A673 (cell line): ENCODE measurements at regions not wholly inside any gene's neighbourhood (a gene's known extent, or its start where the extent isn't known, plus 50 kb on each side); places are given as distances from the start of the nearest gene placed in this dataset.

Source experiments
- BruUV-seq: library from RNA; stranded (reverse); fragments of 400-500 nt; replicated peaks from 2 replicates; lab custom pipeline; 2021; lab: Mats Ljungman, UMichigan
- CTCF ChIA-PET: fragments of 300-600 bp; sonication (Branson Sonifier 250); formaldehyde crosslinking; loops from one replicate; lab custom pipeline; 2022; ENCODE audit warnings: antibody characterized with exemption; lab: Charles Lee
- POLR2A ChIA-PET: fragments of 300-600 bp; sonication (Branson Sonifier 250); formaldehyde crosslinking; loops from one replicate; lab custom pipeline; 2022; ENCODE audit warnings: antibody characterized with exemption; ENCODE audit not compliant: low non-redundant PET; lab: Charles Lee
- DNase-seq: peaks from one replicate; pipeline ENCODE4 v3.0.0-alpha.2; 2015; ENCODE audit warnings: low spot score
- H3K27ac ChIP-seq: fragments of 200-600 bp; sonication (generic); 2 replicates; pipeline ENCODE4 v1.5.1; 2016; ENCODE audit warnings: mixed run types, low read depth, mild to moderate bottlenecking, mixed read lengths, antibody characterized with exemption, low read length; ENCODE audit not compliant: poor library complexity, severe bottlenecking
- H3K27me3 ChIP-seq: fragments of 200-600 bp; sonication (generic); replicated peaks from 2 replicates; pipeline ENCODE4 v1.6.1; 2017; ENCODE audit warnings: mixed run types, low read depth, mild to moderate bottlenecking, mixed read lengths, antibody characterized with exemption, low read length; ENCODE audit not compliant: insufficient read depth, poor library complexity
- H3K36me3 ChIP-seq: fragments of 200-600 bp; sonication (generic); 2 replicates; pipeline ENCODE4 v1.6.1; 2016; ENCODE audit warnings: mixed run types, mild to moderate bottlenecking, mixed read lengths, antibody characterized with exemption, low read length; ENCODE audit not compliant: insufficient read depth, poor library complexity, severe bottlenecking
- H3K4me1 ChIP-seq: fragments of 200-600 bp; sonication (generic); 2 replicates; pipeline ENCODE4 v1.6.1; 2017; ENCODE audit warnings: mixed run types, mild to moderate bottlenecking, mixed read lengths, antibody characterized with exemption, low read length; ENCODE audit not compliant: insufficient read depth, poor library complexity, severe bottlenecking
- H3K4me3 ChIP-seq: fragments of 200-600 bp; sonication (generic); 2 replicates; pipeline ENCODE4 v1.5.1; 2016; ENCODE audit warnings: low read depth, mixed run types, mild to moderate bottlenecking, mixed read lengths, low read length; ENCODE audit not compliant: poor library complexity, severe bottlenecking
- H3K9me3 ChIP-seq: fragments of 200-600 bp; sonication (generic); 2 replicates; pipeline ENCODE4 v1.6.1; 2016; ENCODE audit warnings: mixed run types, low read depth, mild to moderate bottlenecking, mixed read lengths, antibody characterized with exemption, low read length; ENCODE audit not compliant: poor library complexity, severe bottlenecking
- EZH2 ChIP-seq: fragments of 200-600 bp; sonication (generic); IDR thresholded peaks from 2 replicates; pipeline ENCODE4 v1.6.1; 2017; ENCODE audit warnings: borderline replicate concordance, low read depth, mild to moderate bottlenecking, mixed read lengths, antibody characterized with exemption, low read length; ENCODE audit not compliant: poor library complexity, severe bottlenecking
- intact Hi-C: fragments of 100-400 bp; cut with micrococcal nuclease; formaldehyde crosslinking; loops from one replicate; pipeline ENCODE4 v1.10.0; 2022; ENCODE audit not compliant: unreplicated experiment
- TF ChIP-seq, protein P1 (sequence below): fragments of 300-800, 200-600 bp; sonication (generic); conservative IDR thresholded peaks from 2 replicates; pipeline ENCODE4 v1.5.1; 2017; ENCODE audit warnings: low read depth, mild to moderate bottlenecking, antibody characterized with exemption, low read length, moderate library complexity, mixed read lengths

DNA sequence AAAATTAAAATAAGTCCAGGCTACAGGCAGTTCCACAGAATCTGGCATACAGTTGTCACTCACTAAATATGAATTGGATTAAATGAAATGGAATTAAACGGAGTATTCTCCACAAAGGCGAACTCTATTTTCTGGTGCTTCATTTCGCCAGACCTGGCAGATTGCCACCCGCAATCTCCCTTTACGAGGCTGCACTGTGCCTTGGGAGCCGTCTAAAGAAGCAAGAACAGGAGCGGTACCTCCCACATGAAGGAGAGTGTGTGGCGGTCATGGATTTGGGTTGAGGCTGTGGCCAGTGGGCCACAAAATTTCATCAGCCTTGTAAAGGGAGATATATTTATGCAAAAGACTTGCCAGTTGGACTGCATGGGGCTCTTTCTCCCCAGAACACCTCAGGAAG lies 151.0 kb downstream of the OSR1 start:
- H3K27ac ChIP-seq, result no peak overlapping the region
- BruUV-seq, result no TSS peak
- DNase-seq, result peak; percentile 20
- ChIA-PET CTCF (no interaction called here), POLR2A (no interaction called here)
- intact Hi-C loops, result no loop called here
- H3K9me3 ChIP-seq, result no peaks in the 10 kb centered on the region
- no peaks in the 10 kb centered on the region for H3K4me1 ChIP-seq
- no peaks in the 10 kb centered on the region for H3K27me3 ChIP-seq
- TF ChIP-seq EZH2, result no peak
- TF ChIP-seq, protein P1, sequence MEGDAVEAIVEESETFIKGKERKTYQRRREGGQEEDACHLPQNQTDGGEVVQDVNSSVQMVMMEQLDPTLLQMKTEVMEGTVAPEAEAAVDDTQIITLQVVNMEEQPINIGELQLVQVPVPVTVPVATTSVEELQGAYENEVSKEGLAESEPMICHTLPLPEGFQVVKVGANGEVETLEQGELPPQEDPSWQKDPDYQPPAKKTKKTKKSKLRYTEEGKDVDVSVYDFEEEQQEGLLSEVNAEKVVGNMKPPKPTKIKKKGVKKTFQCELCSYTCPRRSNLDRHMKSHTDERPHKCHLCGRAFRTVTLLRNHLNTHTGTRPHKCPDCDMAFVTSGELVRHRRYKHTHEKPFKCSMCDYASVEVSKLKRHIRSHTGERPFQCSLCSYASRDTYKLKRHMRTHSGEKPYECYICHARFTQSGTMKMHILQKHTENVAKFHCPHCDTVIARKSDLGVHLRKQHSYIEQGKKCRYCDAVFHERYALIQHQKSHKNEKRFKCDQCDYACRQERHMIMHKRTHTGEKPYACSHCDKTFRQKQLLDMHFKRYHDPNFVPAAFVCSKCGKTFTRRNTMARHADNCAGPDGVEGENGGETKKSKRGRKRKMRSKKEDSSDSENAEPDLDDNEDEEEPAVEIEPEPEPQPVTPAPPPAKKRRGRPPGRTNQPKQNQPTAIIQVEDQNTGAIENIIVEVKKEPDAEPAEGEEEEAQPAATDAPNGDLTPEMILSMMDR, result no peak
- no peaks in the 10 kb centered on the region for H3K36me3 ChIP-seq
- H3K4me3 ChIP-seq, result no peak overlapping the region

GRCh38 chr2:19205983-19206533 lies 152.4 kb downstream of the OSR1 start:
- H3K36me3 ChIP-seq, result no peaks in the 10 kb centered on the region
- TF ChIP-seq, protein P1, result no peak
- no peak for TF ChIP-seq EZH2
- CTCF ChIA-PET, result no interaction called here
- no peaks in the 10 kb centered on the region for H3K4me1 ChIP-seq
- POLR2A ChIA-PET, result no interaction called here
- no peaks in the 10 kb centered on the region for H3K9me3 ChIP-seq
- BruUV-seq, result no TSS peak
- H3K27me3 ChIP-seq, result no peaks in the 10 kb centered on the region
- H3K4me3 ChIP-seq, result no peak overlapping the region
- DNase-seq, result no peak
- no peak overlapping the region for H3K27ac ChIP-seq
- intact Hi-C loops, result no loop called here

DNA sequence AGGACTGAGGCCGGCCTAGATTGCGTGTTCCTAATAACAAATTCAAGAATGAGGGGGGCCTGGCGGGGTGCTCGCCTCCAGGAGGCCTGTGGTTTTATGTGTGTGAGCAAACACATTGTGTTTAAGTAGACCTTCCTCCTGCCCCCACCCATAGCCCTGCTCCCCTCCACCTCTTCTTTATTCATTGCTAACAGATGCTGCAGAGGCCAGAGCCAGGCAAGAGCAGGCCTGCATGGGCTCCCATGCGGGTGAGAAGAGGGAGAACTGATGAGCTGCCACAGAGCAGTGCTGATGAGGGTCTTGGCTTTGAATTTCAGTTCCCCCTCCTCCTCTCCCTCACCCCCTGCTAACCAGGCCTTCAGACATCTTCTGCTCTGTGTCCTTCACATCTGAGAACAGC lies 154.6 kb downstream of the OSR1 start:
- intact Hi-C loops, result no loop called here
- Histone ChIP-seq H3K27me3 (no peaks in the 10 kb centered on the region), H3K4me3 (no peak overlapping the region), H3K36me3 (no peaks in the 10 kb centered on the region), H3K4me1 (no peaks in the 10 kb centered on the region), H3K27ac (no peak overlapping the region), H3K9me3 (no peaks in the 10 kb centered on the region)
- ChIA-PET POLR2A (no interaction called here), CTCF (no interaction called here)
- TF ChIP-seq EZH2, result no peak
- TF ChIP-seq, protein P1, result no peak
- DNase-seq, result no peak
- BruUV-seq, result no TSS peak
